ENCODE measurements at regions not wholly inside any gene's neighbourhood (a gene's known extent, or its start where the extent isn't known, plus 50 kb on each side); places are given as distances from the start of the nearest gene placed in this dataset.

DNA sequence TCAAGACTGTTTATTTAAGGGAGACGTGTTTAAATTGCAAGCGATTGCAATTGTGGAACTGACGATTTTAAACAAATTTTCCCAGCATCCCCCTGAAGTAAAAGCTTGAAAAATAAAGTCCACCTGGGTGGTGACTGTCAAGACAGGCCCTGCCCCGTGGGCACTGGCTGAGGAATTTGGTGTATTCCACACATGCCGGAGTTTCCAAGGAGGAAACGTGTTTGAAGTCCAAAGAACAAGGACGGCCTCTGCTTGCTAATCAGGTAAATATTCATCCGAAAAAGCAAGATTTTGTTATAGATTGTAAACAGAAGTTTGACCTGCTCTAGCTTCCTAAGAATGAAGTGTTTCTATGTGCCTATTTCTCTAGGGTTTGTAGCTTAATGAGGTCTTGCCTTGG, 505.1 kb downstream of the QKI start:
- TF ChIP-seq, protein P1, sequence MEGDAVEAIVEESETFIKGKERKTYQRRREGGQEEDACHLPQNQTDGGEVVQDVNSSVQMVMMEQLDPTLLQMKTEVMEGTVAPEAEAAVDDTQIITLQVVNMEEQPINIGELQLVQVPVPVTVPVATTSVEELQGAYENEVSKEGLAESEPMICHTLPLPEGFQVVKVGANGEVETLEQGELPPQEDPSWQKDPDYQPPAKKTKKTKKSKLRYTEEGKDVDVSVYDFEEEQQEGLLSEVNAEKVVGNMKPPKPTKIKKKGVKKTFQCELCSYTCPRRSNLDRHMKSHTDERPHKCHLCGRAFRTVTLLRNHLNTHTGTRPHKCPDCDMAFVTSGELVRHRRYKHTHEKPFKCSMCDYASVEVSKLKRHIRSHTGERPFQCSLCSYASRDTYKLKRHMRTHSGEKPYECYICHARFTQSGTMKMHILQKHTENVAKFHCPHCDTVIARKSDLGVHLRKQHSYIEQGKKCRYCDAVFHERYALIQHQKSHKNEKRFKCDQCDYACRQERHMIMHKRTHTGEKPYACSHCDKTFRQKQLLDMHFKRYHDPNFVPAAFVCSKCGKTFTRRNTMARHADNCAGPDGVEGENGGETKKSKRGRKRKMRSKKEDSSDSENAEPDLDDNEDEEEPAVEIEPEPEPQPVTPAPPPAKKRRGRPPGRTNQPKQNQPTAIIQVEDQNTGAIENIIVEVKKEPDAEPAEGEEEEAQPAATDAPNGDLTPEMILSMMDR (conservative IDR thresholded peaks at IDR 0.05; ENCODE audit: low read length), result no peak
- no peak for TF ChIP-seq EZH2phosphoT487 (IDR thresholded peaks at IDR 0.05; ENCODE audit: borderline replicate concordance)
